ENCODE measurements at regions not wholly inside any gene's neighbourhood (a gene's known extent, or its start where the extent isn't known, plus 50 kb on each side); places are given as distances from the start of the nearest gene placed in this dataset.
"Not testable (repeated sequence)": the region's sequence is repeated elsewhere in the genome, so short reads cannot be mapped to it uniquely, and the experiment has no call there.

- TF ChIP-seq, protein P1, sequence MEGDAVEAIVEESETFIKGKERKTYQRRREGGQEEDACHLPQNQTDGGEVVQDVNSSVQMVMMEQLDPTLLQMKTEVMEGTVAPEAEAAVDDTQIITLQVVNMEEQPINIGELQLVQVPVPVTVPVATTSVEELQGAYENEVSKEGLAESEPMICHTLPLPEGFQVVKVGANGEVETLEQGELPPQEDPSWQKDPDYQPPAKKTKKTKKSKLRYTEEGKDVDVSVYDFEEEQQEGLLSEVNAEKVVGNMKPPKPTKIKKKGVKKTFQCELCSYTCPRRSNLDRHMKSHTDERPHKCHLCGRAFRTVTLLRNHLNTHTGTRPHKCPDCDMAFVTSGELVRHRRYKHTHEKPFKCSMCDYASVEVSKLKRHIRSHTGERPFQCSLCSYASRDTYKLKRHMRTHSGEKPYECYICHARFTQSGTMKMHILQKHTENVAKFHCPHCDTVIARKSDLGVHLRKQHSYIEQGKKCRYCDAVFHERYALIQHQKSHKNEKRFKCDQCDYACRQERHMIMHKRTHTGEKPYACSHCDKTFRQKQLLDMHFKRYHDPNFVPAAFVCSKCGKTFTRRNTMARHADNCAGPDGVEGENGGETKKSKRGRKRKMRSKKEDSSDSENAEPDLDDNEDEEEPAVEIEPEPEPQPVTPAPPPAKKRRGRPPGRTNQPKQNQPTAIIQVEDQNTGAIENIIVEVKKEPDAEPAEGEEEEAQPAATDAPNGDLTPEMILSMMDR (conservative IDR thresholded peaks at IDR 0.05; ENCODE audit: low read depth, low read length), result not testable (repeated sequence)
- not testable (repeated sequence) for TF ChIP-seq EZH2 (IDR thresholded peaks at IDR 0.05; ENCODE audit: borderline replicate concordance, low read depth, low read length, poor library complexity, severe bottlenecking)
Measured at GRCh38 chr13:52302688-52303087, 103.3 kb downstream of the THSD1 start.
